Thyroid gland (tissue), 4 donors: ENCODE measurements at regions not wholly inside any gene's neighbourhood (a gene's known extent, or its start where the extent isn't known, plus 50 kb on each side); places are given as distances from the start of the nearest gene placed in this dataset.

Experiments
- POLR2A ChIP-seq, 2 donors: fragments of 450-650 bp; IDR thresholded peaks; one replicate each; pipeline ENCODE4 v1.6.1; 2017; ENCODE audit warnings: antibody characterized with exemption in 2 of 2, mild to moderate bottlenecking in 2 of 2, moderate library complexity in 1 of 2
- TF ChIP-seq, protein P1 (sequence below), 6 experiments: fragments of 200-600 bp in 3 of 6; fragments of 450-650 bp in 3 of 6; sonication (generic) in 3 of 6; IDR thresholded peaks; one replicate each; pipeline ENCODE4 v1.5.1; 2016 to 2019; ENCODE audit warnings: antibody characterized with exemption in 6 of 6, mild to moderate bottlenecking in 2 of 6, inconsistent platforms in 1 of 6, moderate library complexity in 1 of 6

DNA sequence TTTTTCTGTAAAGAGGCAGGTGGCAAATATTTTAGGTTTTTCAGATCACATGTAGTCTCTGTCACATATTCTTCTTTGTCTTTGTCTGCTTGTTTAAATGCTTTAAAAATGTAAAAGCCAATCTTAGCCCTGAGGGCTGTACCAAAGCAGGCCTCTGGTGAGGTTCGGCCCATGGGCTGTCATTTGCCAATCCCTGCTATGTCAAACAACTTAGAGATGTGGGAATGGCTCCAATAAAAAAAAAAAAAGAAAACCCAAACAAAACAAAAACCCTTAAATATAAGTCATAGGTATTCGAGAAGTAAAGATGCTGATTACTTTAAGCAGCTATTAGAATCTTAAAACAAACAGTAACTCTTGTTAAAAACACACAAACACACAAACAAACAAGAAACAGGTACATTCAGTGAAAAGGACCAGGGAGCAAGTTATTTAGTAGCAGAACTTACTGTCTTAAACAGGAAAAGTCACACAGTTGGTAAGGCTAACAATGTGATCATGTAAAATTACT, 61.4 kb upstream of the NAMPT start:
- no peak for TF ChIP-seq POLR2A (IDR thresholded peaks at IDR 0.05)
- TF ChIP-seq, protein P1, sequence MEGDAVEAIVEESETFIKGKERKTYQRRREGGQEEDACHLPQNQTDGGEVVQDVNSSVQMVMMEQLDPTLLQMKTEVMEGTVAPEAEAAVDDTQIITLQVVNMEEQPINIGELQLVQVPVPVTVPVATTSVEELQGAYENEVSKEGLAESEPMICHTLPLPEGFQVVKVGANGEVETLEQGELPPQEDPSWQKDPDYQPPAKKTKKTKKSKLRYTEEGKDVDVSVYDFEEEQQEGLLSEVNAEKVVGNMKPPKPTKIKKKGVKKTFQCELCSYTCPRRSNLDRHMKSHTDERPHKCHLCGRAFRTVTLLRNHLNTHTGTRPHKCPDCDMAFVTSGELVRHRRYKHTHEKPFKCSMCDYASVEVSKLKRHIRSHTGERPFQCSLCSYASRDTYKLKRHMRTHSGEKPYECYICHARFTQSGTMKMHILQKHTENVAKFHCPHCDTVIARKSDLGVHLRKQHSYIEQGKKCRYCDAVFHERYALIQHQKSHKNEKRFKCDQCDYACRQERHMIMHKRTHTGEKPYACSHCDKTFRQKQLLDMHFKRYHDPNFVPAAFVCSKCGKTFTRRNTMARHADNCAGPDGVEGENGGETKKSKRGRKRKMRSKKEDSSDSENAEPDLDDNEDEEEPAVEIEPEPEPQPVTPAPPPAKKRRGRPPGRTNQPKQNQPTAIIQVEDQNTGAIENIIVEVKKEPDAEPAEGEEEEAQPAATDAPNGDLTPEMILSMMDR (IDR thresholded peaks at IDR 0.05), result no peak
